Calu3 (cell line): ENCODE measurements at regions not wholly inside any gene's neighbourhood (a gene's known extent, or its start where the extent isn't known, plus 50 kb on each side); places are given as distances from the start of the nearest gene placed in this dataset.

Experiments
- BruUV-seq: library from RNA; stranded (reverse); fragments of 400-500 nt; replicated peaks from 2 replicates; lab custom pipeline; 2021; lab: Mats Ljungman, UMichigan
- CTCF ChIA-PET: fragments of 300-600 bp; sonication (Branson Sonifier 250); formaldehyde crosslinking; loops from one replicate; lab custom pipeline; 2022; ENCODE audit warnings: antibody characterized with exemption; lab: Charles Lee
- DNase-seq: peaks from one replicate; pipeline ENCODE4 v3.0.0; 2022
- H3K27ac Mint-ChIP-seq: one replicate; pipeline ENCODE4 v1.8.0; 2022; ENCODE audit warnings: mixed read lengths; ENCODE audit not compliant: unreplicated experiment
- H3K27me3 Mint-ChIP-seq: one replicate; pipeline ENCODE4 v1.8.0; 2022; ENCODE audit warnings: mixed read lengths; ENCODE audit not compliant: unreplicated experiment
- H3K36me3 Mint-ChIP-seq: one replicate; pipeline ENCODE4 v1.8.0; 2022; ENCODE audit warnings: mild to moderate bottlenecking, moderate library complexity, mixed read lengths; ENCODE audit not compliant: insufficient read depth, unreplicated experiment
- H3K4me1 Mint-ChIP-seq: one replicate; pipeline ENCODE4 v1.8.0; 2022; ENCODE audit warnings: mild to moderate bottlenecking, low read depth, mixed read lengths; ENCODE audit not compliant: unreplicated experiment
- H3K4me3 Mint-ChIP-seq: one replicate; pipeline ENCODE4 v1.8.0; 2022; ENCODE audit warnings: mild to moderate bottlenecking, low read depth, moderate library complexity, mixed read lengths; ENCODE audit not compliant: unreplicated experiment
- H3K9me3 Mint-ChIP-seq: one replicate; pipeline ENCODE4 v1.8.0; 2022; ENCODE audit warnings: low read depth, mixed read lengths; ENCODE audit not compliant: unreplicated experiment
- intact Hi-C: fragments of 100-400 bp; cut with micrococcal nuclease; formaldehyde crosslinking; loops from one replicate; pipeline ENCODE4 v1.10.0; 2022; ENCODE audit not compliant: unreplicated experiment
- TF ChIP-seq, protein P1 (sequence below): fragments of 200-600 bp; IDR thresholded peaks from one replicate; pipeline ENCODE4 v1.8.0; 2022; ENCODE audit warnings: antibody characterized with exemption; ENCODE audit not compliant: unreplicated experiment

DNA sequence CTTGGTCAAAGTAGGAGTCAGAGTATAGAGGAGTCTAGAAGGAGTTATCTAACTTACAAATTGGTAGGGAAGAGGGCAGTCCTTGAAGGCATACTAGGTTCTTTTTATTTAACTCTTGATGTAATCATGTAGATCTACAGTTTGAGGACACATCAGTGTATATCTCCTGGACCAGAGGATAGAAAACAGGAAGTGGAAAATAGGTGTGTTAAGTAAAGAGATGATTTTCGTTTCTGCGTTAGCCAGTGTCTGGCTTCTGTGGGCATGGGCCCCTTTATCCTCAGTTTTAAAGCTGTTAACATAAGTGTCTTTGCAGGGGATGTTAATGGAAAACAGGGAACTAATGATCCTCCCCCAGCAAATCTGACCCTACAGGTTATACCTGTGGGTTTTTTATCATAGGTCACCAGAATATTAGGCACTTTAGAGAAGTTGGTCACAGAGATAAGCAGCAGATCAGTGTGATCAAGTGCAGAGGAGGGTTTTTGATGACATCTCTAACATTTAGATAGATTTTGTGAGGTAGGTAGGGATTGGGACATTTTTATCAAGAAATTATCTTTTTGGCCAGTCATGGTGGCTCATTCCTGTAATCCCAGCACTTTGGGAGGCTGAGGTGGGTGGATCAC, 58.6 kb upstream of the PRSS1 start:
- TF ChIP-seq, protein P1, sequence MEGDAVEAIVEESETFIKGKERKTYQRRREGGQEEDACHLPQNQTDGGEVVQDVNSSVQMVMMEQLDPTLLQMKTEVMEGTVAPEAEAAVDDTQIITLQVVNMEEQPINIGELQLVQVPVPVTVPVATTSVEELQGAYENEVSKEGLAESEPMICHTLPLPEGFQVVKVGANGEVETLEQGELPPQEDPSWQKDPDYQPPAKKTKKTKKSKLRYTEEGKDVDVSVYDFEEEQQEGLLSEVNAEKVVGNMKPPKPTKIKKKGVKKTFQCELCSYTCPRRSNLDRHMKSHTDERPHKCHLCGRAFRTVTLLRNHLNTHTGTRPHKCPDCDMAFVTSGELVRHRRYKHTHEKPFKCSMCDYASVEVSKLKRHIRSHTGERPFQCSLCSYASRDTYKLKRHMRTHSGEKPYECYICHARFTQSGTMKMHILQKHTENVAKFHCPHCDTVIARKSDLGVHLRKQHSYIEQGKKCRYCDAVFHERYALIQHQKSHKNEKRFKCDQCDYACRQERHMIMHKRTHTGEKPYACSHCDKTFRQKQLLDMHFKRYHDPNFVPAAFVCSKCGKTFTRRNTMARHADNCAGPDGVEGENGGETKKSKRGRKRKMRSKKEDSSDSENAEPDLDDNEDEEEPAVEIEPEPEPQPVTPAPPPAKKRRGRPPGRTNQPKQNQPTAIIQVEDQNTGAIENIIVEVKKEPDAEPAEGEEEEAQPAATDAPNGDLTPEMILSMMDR, result no peak
- CTCF ChIA-PET, result interaction anchor here (0.7 to 2.0 kb wide), 2 partner anchors 31 to 93 kb away, joined by 3 to 11 read pairs; no protein-coding TSS in a partner anchor
- intact Hi-C loops, result no loop called here
- no peak for DNase-seq
- BruUV-seq, result no TSS peak
- Mint-ChIP-seq H3K9me3 (no peaks in the 10 kb centered on the region), H3K27me3 (peaks cover 25% of the 10 kb centered on the region), H3K27ac (no peak overlapping the region), H3K4me3 (no peak overlapping the region), H3K36me3 (no peaks in the 10 kb centered on the region), H3K4me1 (peaks cover 8% of the 10 kb centered on the region)

DNA sequence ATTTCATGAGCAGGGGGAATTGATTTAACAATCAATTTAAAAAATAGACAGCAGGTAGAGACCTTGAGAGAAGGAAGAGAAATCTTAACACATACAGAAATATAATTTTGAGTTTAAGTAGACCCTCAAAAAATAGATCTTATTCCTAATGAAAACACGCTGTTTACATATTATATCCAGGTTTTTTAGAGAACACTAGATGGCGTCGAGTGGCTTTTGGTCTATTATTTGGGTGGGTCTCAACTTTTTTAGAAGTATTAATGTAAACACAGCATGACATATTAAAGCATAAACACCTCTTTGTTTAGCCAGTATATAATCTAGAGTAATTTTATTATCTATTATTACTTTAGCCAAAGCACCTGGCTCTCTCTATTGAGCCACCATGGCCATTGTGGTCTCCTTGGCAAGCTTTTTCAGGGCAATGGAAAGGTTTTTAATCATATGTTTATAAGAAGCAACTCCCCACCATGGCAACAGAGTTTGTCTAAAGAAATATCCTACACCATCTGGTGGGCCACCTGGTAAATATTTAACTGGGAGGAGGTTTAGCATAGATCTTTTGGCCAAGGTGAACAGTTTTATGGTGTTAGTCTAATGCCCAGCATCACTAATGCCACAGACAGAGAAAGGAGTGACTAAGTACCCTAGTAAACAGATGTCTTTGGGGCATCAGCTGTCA, 59.7 kb upstream of the PRSS1 start:
- H3K27ac Mint-ChIP-seq, result no peak overlapping the region
- intact Hi-C loops, result loop anchor here (1.0 kb wide), 1 partner anchor 94 kb away; no protein-coding TSS in a partner anchor
- no peak for DNase-seq
- no peak overlapping the region for H3K4me3 Mint-ChIP-seq
- no TSS peak for BruUV-seq
- H3K36me3 Mint-ChIP-seq, result no peaks in the 10 kb centered on the region
- CTCF ChIA-PET, result interaction anchor here (0.7 to 2.0 kb wide), 2 partner anchors 30 to 94 kb away, joined by 3 to 11 read pairs; no protein-coding TSS in a partner anchor
- peaks cover 25% of the 10 kb centered on the region for H3K27me3 Mint-ChIP-seq
- peaks cover 8% of the 10 kb centered on the region for H3K4me1 Mint-ChIP-seq
- H3K9me3 Mint-ChIP-seq, result no peaks in the 10 kb centered on the region
- TF ChIP-seq, protein P1, result no peak

DNA sequence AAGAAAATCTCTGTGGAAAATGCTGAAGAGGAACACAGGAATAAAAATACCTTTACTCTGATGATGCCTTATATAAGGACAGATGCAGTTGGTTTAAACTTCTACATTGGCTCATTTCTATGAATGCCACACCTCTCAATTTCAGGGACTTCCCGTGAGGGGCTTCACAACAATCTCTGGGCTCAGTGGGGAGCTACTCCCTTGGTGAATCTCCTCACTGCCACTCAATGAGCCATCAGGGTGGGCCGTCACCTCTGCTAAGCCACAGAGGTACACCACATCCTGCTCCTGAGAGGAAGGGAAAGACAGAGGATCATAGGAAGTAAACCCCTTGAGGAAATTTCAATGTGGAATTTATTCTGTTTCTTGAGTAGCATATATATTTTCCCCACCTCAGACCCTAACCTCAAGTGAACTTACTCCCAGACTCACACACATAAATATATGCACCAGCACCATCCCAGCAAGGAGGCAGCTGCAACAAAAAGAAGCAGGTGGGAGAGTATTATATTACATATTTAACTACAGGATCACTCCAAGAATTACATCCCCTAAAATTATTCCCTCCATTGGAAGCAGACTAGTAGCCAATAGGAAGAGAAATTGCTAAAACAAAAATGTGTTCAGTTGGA, 63.3 kb upstream of the PRSS1 start:
- no peak for DNase-seq
- Mint-ChIP-seq H3K4me3 (no peak overlapping the region), H3K27ac (no peak overlapping the region), H3K36me3 (no peaks in the 10 kb centered on the region), H3K4me1 (peaks cover 8% of the 10 kb centered on the region), H3K9me3 (no peaks in the 10 kb centered on the region), H3K27me3 (peaks cover 51% of the 10 kb centered on the region)
- TF ChIP-seq, protein P1, result no peak
- BruUV-seq, result no TSS peak
- CTCF ChIA-PET, result interaction anchor here (1.6 kb wide), 1 partner anchor 97 kb away, joined by 3 read pairs; no protein-coding TSS in a partner anchor
- intact Hi-C loops, result no loop called here

DNA sequence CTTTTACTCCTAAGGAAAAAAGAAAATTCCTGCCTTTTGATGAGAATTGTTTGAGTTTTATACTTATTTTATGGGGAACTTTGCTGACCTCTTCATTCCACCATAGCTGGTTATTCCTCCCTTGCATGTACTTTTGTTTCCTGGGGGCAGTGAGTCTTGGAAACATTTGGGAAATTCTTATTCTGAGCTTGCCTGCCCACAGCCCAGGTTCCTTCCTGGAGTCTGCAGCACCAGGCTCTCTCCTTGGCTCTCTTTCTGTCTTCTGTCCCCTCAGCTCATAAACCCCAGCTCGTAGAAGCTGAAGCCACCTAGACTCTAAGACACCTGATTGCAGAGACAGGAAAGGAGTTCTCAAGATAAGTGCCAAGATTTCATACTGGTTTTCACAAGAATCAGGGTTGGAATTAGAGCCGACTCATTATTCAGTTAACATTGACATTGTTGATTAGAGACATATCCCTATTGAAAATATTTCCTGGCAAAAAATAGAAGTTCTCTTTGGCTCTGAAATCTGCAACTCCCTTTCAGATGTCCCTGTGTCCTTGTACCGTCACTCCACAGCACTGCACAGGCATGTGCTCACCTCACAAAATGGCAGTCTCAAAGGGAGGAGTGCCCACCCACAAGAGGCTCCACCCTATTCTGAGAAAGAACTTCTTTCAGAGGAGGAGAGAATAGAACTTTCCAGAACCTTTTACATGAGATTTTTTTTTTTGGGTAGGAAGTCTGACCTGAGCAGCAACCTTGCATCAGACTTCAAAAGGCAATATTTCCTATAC, 67.8 kb upstream of the PRSS1 start:
- no peaks in the 10 kb centered on the region for H3K4me1 Mint-ChIP-seq

More for the DNA sequence above, 67.8 kb upstream of the PRSS1 start:
- H3K27me3 Mint-ChIP-seq, result peaks cover 37% of the 10 kb centered on the region
- no peaks in the 10 kb centered on the region for H3K36me3 Mint-ChIP-seq
- CTCF ChIA-PET, result interaction anchor here (1.0 kb wide), 1 partner anchor 102 kb away, joined by 3 read pairs; no protein-coding TSS in a partner anchor
- TF ChIP-seq, protein P1, result no peak
- H3K4me3 Mint-ChIP-seq, result no peak overlapping the region
- intact Hi-C loops, result no loop called here
- no TSS peak for BruUV-seq
- H3K27ac Mint-ChIP-seq, result no peak overlapping the region
- no peaks in the 10 kb centered on the region for H3K9me3 Mint-ChIP-seq
- no peak for DNase-seq
